Ishikawa (cell line): ENCODE measurements at regions not wholly inside any gene's neighbourhood (a gene's known extent, or its start where the extent isn't known, plus 50 kb on each side); places are given as distances from the start of the nearest gene placed in this dataset.
A peak's percentile ranks its signal among the peaks of the same experiment; 100 is the strongest.

Source experiments
- CEBPB ChIP-seq: IDR thresholded peaks from 2 replicates; pipeline ENCODE4 v1.6.1; 2012
- CREB1 ChIP-seq: IDR thresholded peaks from 2 replicates; pipeline ENCODE4 v1.6.1; 2012; ENCODE audit warnings: low read depth
- EGR1 ChIP-seq: IDR thresholded peaks from 2 replicates; pipeline ENCODE4 v1.6.1; 2012
- EP300 ChIP-seq: IDR thresholded peaks from 2 replicates; pipeline ENCODE4 v1.6.1; 2012; ENCODE audit warnings: borderline replicate concordance
- FOXM1 ChIP-seq: IDR thresholded peaks from 2 replicates; pipeline ENCODE4 v1.6.1; 2012; ENCODE audit warnings: low read depth, borderline replicate concordance
- RAD21 ChIP-seq: IDR thresholded peaks from 2 replicates; pipeline ENCODE4 v1.6.1; 2012; ENCODE audit warnings: low read depth
- TAF1 ChIP-seq: IDR thresholded peaks from 2 replicates; pipeline ENCODE4 v1.6.1; 2012; ENCODE audit warnings: low read depth, mild to moderate bottlenecking
- TCF12 ChIP-seq: IDR thresholded peaks from 2 replicates; pipeline ENCODE4 v1.6.1; 2012; ENCODE audit warnings: low read depth
- TEAD4 ChIP-seq: IDR thresholded peaks from 2 replicates; pipeline ENCODE4 v1.6.1; 2012
- USF1 ChIP-seq: IDR thresholded peaks from 2 replicates; pipeline ENCODE4 v1.6.1; 2012
- YY1 ChIP-seq: IDR thresholded peaks from 2 replicates; pipeline ENCODE4 v1.6.1; 2012; ENCODE audit warnings: low read depth
- ZBTB7A ChIP-seq: IDR thresholded peaks from 2 replicates; pipeline ENCODE4 v1.6.1; 2012; ENCODE audit warnings: low read depth
- TF ChIP-seq, protein P1 (sequence below): IDR thresholded peaks from 2 replicates; pipeline ENCODE4 v1.6.1; 2012
- TF ChIP-seq, protein P2 (sequence below): IDR thresholded peaks from 2 replicates; pipeline ENCODE4 v1.6.1; 2012; ENCODE audit warnings: low read depth, mild to moderate bottlenecking

DNA sequence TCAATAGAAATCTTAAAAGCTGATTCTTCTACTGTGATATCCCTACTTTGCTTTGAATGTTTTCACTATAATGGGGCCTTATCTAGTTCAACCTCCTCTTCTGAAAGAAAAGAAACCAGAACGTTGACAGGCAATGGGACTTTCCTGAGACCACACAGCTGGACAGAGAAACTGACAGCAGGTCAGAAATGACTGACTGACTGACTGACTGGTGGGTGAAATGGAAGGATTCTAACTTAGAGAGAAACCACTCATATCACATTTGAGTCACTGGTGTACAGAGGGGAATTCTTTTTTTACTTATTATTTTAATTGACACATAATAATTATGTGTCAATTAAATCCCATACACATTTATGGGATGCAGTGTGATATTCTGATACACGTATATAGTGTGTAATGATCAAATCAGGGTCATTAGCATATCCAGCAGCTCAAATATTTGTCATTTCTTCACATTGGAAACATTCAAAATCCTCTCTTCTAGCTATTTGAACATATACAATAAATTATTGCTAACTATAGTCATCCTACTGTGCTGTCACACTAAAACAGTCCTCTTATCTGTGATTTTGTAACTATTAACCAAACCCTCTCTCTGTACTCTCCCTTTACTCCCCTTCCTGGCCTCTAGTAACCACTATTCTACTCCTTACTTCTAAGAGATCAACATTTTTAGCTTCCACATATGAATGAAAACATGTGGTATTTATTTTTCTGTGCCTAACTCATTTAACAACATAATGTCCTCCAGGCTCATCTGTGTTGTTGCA, 64.8 kb upstream of the NRSN1 start:
- TF ChIP-seq EP300: no peak
- no peak for TF ChIP-seq TCF12
- TF ChIP-seq FOXM1: no peak
- TF ChIP-seq EGR1: no peak
- TF ChIP-seq USF1: no peak

DNA sequence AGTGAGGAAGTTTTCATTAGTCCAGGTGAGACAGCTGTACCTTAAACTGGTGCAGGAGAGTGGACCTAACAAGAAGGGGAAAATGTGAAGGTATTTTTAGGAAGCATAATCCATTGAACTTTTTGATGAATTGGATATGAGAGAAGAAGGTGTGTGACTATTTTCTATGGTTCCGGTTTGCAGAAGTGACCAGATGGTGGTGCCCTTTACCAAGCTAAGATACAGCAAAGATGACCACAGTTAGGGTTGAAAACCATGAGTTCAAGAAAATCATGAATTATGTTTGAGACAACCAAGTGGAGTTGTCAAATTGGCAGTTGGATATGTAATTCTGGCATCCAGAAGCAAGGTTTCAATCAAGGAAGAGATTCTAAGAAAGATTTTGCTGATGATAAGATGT, 61.9 kb upstream of the NRSN1 start:
- TF ChIP-seq YY1 (no peak), ZBTB7A (no peak), RAD21 (peak; percentile 75)
- TF ChIP-seq, protein P1, sequence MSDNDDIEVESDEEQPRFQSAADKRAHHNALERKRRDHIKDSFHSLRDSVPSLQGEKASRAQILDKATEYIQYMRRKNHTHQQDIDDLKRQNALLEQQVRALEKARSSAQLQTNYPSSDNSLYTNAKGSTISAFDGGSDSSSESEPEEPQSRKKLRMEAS: no peak

GRCh38 chr6:24064832-24065231, 61.2 kb upstream of the NRSN1 start:
- no peak for TF ChIP-seq CEBPB
- no peak for TF ChIP-seq EGR1
- no peak for TF ChIP-seq TEAD4
- TF ChIP-seq FOXM1: no peak
- no peak for TF ChIP-seq USF1
- no peak for TF ChIP-seq ZBTB7A
- TF ChIP-seq YY1: no peak
- no peak for TF ChIP-seq RAD21
- no peak for TF ChIP-seq CREB1
- TF ChIP-seq, protein P1: no peak
- TF ChIP-seq TCF12: no peak
- no peak for TF ChIP-seq TAF1
- TF ChIP-seq, protein P2, sequence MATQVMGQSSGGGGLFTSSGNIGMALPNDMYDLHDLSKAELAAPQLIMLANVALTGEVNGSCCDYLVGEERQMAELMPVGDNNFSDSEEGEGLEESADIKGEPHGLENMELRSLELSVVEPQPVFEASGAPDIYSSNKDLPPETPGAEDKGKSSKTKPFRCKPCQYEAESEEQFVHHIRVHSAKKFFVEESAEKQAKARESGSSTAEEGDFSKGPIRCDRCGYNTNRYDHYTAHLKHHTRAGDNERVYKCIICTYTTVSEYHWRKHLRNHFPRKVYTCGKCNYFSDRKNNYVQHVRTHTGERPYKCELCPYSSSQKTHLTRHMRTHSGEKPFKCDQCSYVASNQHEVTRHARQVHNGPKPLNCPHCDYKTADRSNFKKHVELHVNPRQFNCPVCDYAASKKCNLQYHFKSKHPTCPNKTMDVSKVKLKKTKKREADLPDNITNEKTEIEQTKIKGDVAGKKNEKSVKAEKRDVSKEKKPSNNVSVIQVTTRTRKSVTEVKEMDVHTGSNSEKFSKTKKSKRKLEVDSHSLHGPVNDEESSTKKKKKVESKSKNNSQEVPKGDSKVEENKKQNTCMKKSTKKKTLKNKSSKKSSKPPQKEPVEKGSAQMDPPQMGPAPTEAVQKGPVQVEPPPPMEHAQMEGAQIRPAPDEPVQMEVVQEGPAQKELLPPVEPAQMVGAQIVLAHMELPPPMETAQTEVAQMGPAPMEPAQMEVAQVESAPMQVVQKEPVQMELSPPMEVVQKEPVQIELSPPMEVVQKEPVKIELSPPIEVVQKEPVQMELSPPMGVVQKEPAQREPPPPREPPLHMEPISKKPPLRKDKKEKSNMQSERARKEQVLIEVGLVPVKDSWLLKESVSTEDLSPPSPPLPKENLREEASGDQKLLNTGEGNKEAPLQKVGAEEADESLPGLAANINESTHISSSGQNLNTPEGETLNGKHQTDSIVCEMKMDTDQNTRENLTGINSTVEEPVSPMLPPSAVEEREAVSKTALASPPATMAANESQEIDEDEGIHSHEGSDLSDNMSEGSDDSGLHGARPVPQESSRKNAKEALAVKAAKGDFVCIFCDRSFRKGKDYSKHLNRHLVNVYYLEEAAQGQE: no peak

DNA sequence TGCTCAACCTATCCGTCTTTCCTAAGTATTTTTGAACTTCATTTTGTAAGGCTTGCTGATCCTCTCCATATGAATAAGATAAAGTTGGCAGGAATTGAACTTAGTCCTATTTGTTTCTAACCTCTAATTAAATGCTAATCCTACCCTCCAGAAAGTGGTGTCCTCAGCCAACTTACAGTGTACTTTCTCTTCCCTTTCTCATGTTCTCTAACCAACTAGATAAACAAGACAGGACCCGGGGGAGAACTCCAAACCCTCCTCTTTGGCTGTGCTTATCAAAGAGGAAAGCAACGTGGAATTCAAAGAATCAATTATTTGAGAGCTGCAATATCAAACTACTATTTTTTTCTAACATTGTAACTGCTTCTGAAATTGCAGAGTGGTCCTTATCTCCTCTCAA, 56.5 kb upstream of the NRSN1 start:
- TF ChIP-seq, protein P2: no peak
- TF ChIP-seq, protein P1: no peak
- TF ChIP-seq TEAD4 (no peak), USF1 (no peak), TAF1 (no peak), TCF12 (no peak), ZBTB7A (no peak), YY1 (no peak), FOXM1 (no peak), EP300 (no peak), CEBPB (no peak)

DNA sequence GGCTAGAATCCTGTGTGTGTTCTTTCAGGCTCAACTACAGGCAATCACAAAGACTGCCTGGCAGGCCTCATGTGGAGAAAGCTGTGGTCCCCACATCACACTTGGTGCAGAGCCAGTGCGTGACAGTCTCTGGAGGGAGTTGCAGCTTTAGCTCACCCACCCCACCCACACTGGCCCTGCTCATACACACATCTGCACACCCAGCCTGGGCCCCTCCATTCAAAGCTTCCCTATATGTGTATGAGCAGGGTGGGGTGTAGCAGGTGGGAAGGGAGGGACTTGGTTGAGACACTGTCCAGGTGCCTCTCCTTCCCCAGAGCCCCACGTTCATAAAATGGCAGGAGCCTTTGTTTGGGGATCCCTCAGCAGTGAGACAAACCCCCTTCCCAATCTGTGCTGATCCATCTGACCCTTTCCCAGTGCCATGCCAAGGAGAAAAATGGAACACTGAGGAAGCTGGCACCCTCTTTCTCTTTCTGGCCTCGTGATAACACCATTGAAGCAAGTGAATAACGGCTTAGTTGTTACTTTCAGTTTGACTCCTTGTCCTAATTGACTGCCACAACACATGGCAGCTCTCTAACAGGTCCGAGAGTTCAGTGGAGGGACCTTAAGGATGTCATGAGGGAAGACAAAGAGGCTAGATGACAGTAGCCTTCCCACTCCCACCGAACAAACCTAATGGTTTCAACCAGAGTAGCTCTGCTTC, 53.8 kb upstream of the NRSN1 start:
- TF ChIP-seq TEAD4: no peak
- no peak for TF ChIP-seq CREB1
- TF ChIP-seq TCF12: no peak
- TF ChIP-seq RAD21: no peak
- TF ChIP-seq, protein P2: no peak
